ENCODE measurements at regions not wholly inside any gene's neighbourhood (a gene's known extent, or its start where the extent isn't known, plus 50 kb on each side); places are given as distances from the start of the nearest gene placed in this dataset.
A peak's percentile ranks its signal among the peaks of the same experiment; 100 is the strongest.
"Not testable (repeated sequence)": the region's sequence is repeated elsewhere in the genome, so short reads cannot be mapped to it uniquely, and the experiment has no call there.

DNA sequence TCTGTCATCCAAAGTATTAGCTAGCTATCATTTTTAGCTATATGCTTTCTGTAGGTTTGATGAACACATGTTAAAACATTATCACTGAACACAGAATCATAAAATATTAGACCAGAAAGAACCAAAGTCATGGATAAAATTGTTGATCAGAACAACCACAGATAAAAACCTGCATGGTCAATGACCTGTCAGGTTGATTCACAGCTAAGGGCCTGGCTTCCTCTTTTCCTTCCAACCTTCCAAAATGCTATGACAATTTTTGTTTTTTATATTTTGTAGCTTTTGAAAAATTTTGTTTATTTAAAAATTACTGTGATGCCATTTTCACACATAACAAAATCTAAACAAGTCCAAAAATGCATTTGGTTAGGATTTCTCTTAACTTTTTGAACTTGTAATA is 444.4 kb upstream of the CHRM2 start:
- Histone ChIP-seq H3K9me3 (ENCODE audit: low read depth) (no peaks in the 10 kb centered on the region), H3K36me3 (replicated peaks; ENCODE audit: insufficient read depth, low read depth) (no peaks in the 10 kb centered on the region), H3K4me2 (no peak overlapping the region), H3K9me2 (replicated peaks; ENCODE audit: insufficient read depth) (no peaks in the 10 kb centered on the region), H3K27me3 (no peaks in the 10 kb centered on the region), H3K4me1 (ENCODE audit: insufficient read depth) (no peaks in the 10 kb centered on the region), H3K27ac (no peak overlapping the region), H2AFZ (no peak overlapping the region), H4K20me1 (ENCODE audit: insufficient read depth, poor library complexity, severe bottlenecking) (no peaks in the 10 kb centered on the region), H3K4me3 (no peak overlapping the region), H3K79me2 (no peaks in the 10 kb centered on the region)
- TF ChIP-seq, protein P1, sequence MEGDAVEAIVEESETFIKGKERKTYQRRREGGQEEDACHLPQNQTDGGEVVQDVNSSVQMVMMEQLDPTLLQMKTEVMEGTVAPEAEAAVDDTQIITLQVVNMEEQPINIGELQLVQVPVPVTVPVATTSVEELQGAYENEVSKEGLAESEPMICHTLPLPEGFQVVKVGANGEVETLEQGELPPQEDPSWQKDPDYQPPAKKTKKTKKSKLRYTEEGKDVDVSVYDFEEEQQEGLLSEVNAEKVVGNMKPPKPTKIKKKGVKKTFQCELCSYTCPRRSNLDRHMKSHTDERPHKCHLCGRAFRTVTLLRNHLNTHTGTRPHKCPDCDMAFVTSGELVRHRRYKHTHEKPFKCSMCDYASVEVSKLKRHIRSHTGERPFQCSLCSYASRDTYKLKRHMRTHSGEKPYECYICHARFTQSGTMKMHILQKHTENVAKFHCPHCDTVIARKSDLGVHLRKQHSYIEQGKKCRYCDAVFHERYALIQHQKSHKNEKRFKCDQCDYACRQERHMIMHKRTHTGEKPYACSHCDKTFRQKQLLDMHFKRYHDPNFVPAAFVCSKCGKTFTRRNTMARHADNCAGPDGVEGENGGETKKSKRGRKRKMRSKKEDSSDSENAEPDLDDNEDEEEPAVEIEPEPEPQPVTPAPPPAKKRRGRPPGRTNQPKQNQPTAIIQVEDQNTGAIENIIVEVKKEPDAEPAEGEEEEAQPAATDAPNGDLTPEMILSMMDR (IDR thresholded peaks at IDR 0.05; ENCODE audit: poor library complexity), result no peak
- TF ChIP-seq EZH2 (IDR thresholded peaks at IDR 0.05; ENCODE audit: borderline replicate concordance) (no peak), EZH2phosphoT487 (IDR thresholded peaks at IDR 0.05; ENCODE audit: low read depth, severe bottlenecking, unreplicated experiment) (no peak)
- no peak for DNase-seq (ENCODE audit: low spot score)

DNA sequence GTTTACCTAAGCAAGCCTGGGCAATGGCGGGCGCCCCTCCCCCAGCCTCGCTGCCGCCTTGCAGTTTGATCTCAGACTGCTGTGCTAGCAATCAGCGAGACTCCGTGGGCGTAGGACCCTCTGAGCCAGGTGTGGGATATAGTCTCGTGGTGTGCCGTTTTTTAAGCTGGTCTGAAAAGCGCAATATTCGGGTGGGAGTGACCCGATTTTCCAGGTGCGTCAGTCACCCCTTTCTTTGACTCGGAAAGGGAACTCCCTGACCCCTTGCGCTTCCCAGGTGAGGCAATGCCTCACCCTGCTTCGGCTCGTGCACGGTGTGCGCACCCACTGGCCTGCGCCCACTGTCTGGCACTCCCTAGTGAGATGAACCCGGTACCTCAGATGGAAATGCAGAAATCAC is 442.6 kb upstream of the MTPN start:
- H3K4me2 ChIP-seq; H3K4me3 ChIP-seq; H3K9me3 ChIP-seq (ENCODE audit: low read depth); H4K20me1 ChIP-seq (ENCODE audit: insufficient read depth, poor library complexity, severe bottlenecking); H3K36me3 ChIP-seq (replicated peaks; ENCODE audit: insufficient read depth, low read depth); H2AFZ ChIP-seq; H3K4me1 ChIP-seq (ENCODE audit: insufficient read depth); DNase-seq (ENCODE audit: low spot score); H3K79me2 ChIP-seq; H3K27me3 ChIP-seq; H3K9me2 ChIP-seq (replicated peaks; ENCODE audit: insufficient read depth); H3K27ac ChIP-seq: not testable (repeated sequence)
- WGBS (ENCODE audit: low lambda C conversion rate, missing lambda C conversion rate), result 86% methylated on average over 13 of the region's 21 CpGs

DNA sequence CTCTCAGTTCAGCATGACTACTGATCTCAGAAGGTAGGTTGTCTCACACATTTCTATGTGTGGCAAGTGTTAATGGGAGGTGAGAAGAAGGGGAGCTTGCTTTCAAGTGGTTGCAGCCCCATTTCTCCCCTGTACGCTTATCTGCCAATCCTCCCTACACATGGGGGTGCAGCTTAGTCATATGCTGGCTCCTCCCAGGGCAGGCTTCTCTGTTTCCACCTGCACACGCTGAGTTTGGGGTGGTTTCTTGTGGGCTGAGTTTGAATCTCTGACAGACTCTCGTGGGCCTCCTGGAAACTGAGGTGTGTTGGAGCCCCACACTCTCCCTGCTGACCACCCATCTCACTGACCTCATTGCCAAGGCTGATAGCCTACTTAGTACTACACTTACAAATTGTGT is 435.8 kb upstream of the MTPN start:
- Histone ChIP-seq H3K9me2 (replicated peaks; ENCODE audit: insufficient read depth) (no peaks in the 10 kb centered on the region), H3K4me3 (no peak overlapping the region), H3K27ac (no peak overlapping the region), H3K9me3 (ENCODE audit: low read depth) (no peaks in the 10 kb centered on the region), H3K27me3 (no peaks in the 10 kb centered on the region), H3K4me2 (no peak overlapping the region), H2AFZ (no peak overlapping the region), H4K20me1 (ENCODE audit: insufficient read depth, poor library complexity, severe bottlenecking) (no peaks in the 10 kb centered on the region), H3K79me2 (no peaks in the 10 kb centered on the region), H3K36me3 (replicated peaks; ENCODE audit: insufficient read depth, low read depth) (no peaks in the 10 kb centered on the region), H3K4me1 (ENCODE audit: insufficient read depth) (no peaks in the 10 kb centered on the region)
- 91% methylated on average over 3 of the region's 3 CpGs for WGBS (ENCODE audit: low lambda C conversion rate, missing lambda C conversion rate)
- DNase-seq (ENCODE audit: low spot score), result no peak
- TF ChIP-seq EZH2 (IDR thresholded peaks at IDR 0.05; ENCODE audit: borderline replicate concordance), result no peak
- no peak for TF ChIP-seq EZH2phosphoT487 (IDR thresholded peaks at IDR 0.05; ENCODE audit: low read depth, severe bottlenecking, unreplicated experiment)
- TF ChIP-seq, protein P1 (IDR thresholded peaks at IDR 0.05; ENCODE audit: poor library complexity), result no peak

DNA sequence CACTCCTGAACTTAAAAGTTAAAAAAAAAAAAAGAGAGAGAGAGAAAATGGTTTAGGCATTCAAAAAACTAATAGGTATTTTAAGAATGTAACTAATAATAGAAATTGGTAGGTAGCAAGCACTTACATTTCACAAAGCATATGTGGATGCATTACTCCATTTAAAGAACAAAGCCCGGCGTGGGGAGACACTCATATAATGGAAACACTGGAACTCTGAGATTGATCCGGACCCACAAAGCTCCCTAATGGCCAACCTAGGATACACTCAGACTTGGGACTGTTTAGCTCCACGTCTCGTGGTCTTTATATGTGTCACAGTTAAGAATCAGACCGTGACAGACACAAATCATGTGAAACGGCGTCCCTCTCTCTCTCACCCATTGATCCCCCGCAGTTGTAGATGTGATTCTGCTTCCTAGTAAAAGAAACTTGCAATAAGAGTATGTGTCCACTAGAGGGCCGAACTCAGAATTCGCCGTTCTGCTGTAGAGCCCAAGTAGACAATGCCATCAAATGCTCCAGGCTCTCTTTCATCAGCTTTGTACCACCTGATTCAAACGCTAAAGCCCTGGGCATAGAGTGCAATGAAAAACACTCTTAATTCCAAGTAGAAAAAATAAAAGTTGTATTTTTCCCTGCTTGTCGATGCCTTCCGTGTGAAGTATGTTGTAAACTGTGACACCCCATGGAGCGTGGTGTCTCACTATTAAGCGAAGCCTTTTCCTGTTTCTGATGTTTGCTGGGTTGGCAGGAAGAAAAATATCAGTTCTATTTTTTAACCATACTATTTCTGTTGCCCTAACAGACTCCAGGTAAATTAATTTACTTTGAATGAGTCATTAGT is 429.0 kb upstream of the MTPN start:
- Histone ChIP-seq H4K20me1 (ENCODE audit: insufficient read depth, poor library complexity, severe bottlenecking) (no peaks in the 10 kb centered on the region), H3K4me3 (no peak overlapping the region), H2AFZ (peak overlapping the region; percentile 46), H3K9me3 (ENCODE audit: low read depth) (no peaks in the 10 kb centered on the region), H3K4me2 (peak overlapping the region; percentile 70), H3K4me1 (ENCODE audit: insufficient read depth) (no peaks in the 10 kb centered on the region), H3K9me2 (replicated peaks; ENCODE audit: insufficient read depth) (no peaks in the 10 kb centered on the region), H3K79me2 (no peaks in the 10 kb centered on the region), H3K27me3 (no peaks in the 10 kb centered on the region), H3K36me3 (replicated peaks; ENCODE audit: insufficient read depth, low read depth) (no peaks in the 10 kb centered on the region), H3K27ac (no peak overlapping the region)
- TF ChIP-seq EZH2phosphoT487 (IDR thresholded peaks at IDR 0.05; ENCODE audit: low read depth, severe bottlenecking, unreplicated experiment), result no peak
- TF ChIP-seq, protein P1 (IDR thresholded peaks at IDR 0.05; ENCODE audit: poor library complexity), result peak; percentile 71
- TF ChIP-seq EZH2 (IDR thresholded peaks at IDR 0.05; ENCODE audit: borderline replicate concordance), result no peak
- peak; percentile 78 for DNase-seq (ENCODE audit: low spot score)
- WGBS (ENCODE audit: low lambda C conversion rate, missing lambda C conversion rate), result 34% methylated on average over 17 of the region's 17 CpGs
